K562 (cell line): ENCODE measurements at regions not wholly inside any gene's neighbourhood (a gene's known extent, or its start where the extent isn't known, plus 50 kb on each side); places are given as distances from the start of the nearest gene placed in this dataset.

Source experiments
- ATAC-seq: fragments of 200-7000 bp; cut with Tn5 transposase; 3 replicates; pipeline ENCODE4 v1.9.1; 2020; ENCODE audit warnings: moderate library complexity
- BruUV-seq: library from RNA; stranded (reverse); fragments of 400-500 nt; replicated peaks from 2 replicates; lab custom pipeline; 2021; lab: Mats Ljungman, UMichigan
- CTCF ChIA-PET: fragments of 300-600 bp; formaldehyde crosslinking; extraction: SDS; loops from one replicate; lab custom pipeline; 2021; ENCODE audit warnings: low intra/inter-chr PET ratio; lab: Yijun Ruan, JAX
- POLR2A ChIA-PET: fragments of 300-600, 350-650 bp; sonication (Branson Sonifier 250); formaldehyde crosslinking; extraction: SDS; loops from one replicate; lab custom pipeline; 2021; ENCODE audit warnings: antibody characterized with exemption, inconsistent platforms; lab: Yijun Ruan, JAX
- DNase-seq, 4 experiments: peaks; one replicate each; pipeline versions ENCODE4 v3.0.0 to v3.0.0-alpha.2; 2011 to 2018; ENCODE audit warnings: low spot score in 3 of 4, mixed read lengths in 3 of 4; ENCODE audit errors: extremely low read depth in 1 of 4
- FAIRE-seq: peaks from 2 replicates; lab custom pipeline; 2011; peaks lifted over from hg19 to GRCh38; lab: Jason Lieb, UNC
- H2AFZ ChIP-seq: 2 replicates; pipeline ENCODE4 v1.6.0; 2011; ENCODE audit warnings: low read depth, low read length, control low read depth, inconsistent platforms
- H3K27ac ChIP-seq: fragments of 200-600 bp; 3 replicates; pipeline ENCODE4 v1.8.0; 2011; ENCODE audit warnings: low read depth, mild to moderate bottlenecking, control low read depth, inconsistent platforms, low read length, moderate library complexity, mixed read lengths; ENCODE audit errors: extremely low read depth
- H3K27me3 ChIP-seq, 2 experiments: fragments of 300-600 bp in 1 of 2; 2 replicates in 1 of 2; 3 replicates in 1 of 2; pipeline versions ENCODE4 v1.6.0 to v1.8.0; 2011; ENCODE audit warnings: inconsistent platforms in 2 of 2, low read length in 2 of 2, mild to moderate bottlenecking in 1 of 2, mixed read lengths in 1 of 2, moderate library complexity in 1 of 2; ENCODE audit not compliant: control insufficient read depth in 2 of 2, insufficient read depth in 2 of 2
- H3K36me3 ChIP-seq: fragments of 300-600 bp; 3 replicates; pipeline ENCODE4 v1.8.0; 2011; ENCODE audit warnings: mild to moderate bottlenecking, low read length, inconsistent platforms; ENCODE audit not compliant: control insufficient read depth, insufficient read depth
- H3K4me1 ChIP-seq, 2 experiments: fragments of 200-600 bp in 1 of 2; replicated peaks in 1 of 2; 2 replicates in 1 of 2; 3 replicates in 1 of 2; pipeline versions ENCODE4 v1.5.1 to v1.8.0; 2011; ENCODE audit warnings: inconsistent platforms in 2 of 2, low read length in 2 of 2, mild to moderate bottlenecking in 1 of 2, mixed read lengths in 1 of 2, moderate library complexity in 1 of 2; ENCODE audit not compliant: control insufficient read depth in 2 of 2, insufficient read depth in 2 of 2
- H3K4me2 ChIP-seq: 2 replicates; pipeline ENCODE4 v1.6.1; 2011; ENCODE audit warnings: low read length, control low read depth, inconsistent platforms, mixed read lengths; ENCODE audit not compliant: insufficient read depth
- H3K4me3 ChIP-seq: fragments of 200-600 bp; sonication (generic), shearing (Covaris generic); 2 replicates; pipeline ENCODE4 v1.5.1; 2016; ENCODE audit warnings: control low read depth, inconsistent platforms
- H3K79me2 ChIP-seq: fragments of 200-600 bp; 3 replicates; pipeline ENCODE4 v1.8.0; 2011; ENCODE audit warnings: low read length, inconsistent platforms; ENCODE audit not compliant: control insufficient read depth, insufficient read depth
- H3K9ac ChIP-seq, 2 experiments: 2 replicates each; pipeline versions ENCODE4 v1.6.0 to v1.6.1; 2011; ENCODE audit warnings: low read depth in 2 of 2, low read length in 2 of 2, control low read depth in 1 of 2, inconsistent platforms in 1 of 2, mild to moderate bottlenecking in 1 of 2, mixed read lengths in 1 of 2; ENCODE audit not compliant: insufficient read depth in 1 of 2
- H3K9me1 ChIP-seq: one replicate; pipeline ENCODE4 v1.6.0; 2011; ENCODE audit warnings: inconsistent platforms, mild to moderate bottlenecking, low read length, moderate library complexity; ENCODE audit not compliant: control insufficient read depth, insufficient read depth
- H3K9me3 ChIP-seq: replicated peaks from 2 replicates; pipeline ENCODE4 v1.5.1; 2011; ENCODE audit warnings: low read depth, low read length, inconsistent platforms; ENCODE audit not compliant: control insufficient read depth, insufficient read depth
- H4K20me1 ChIP-seq: replicated peaks from 2 replicates; pipeline ENCODE4 v1.6.1; 2011; ENCODE audit warnings: low read length, inconsistent platforms, mixed read lengths; ENCODE audit not compliant: control insufficient read depth, insufficient read depth
- ARHGAP35 ChIP-seq: fragments of 450-650 bp; IDR thresholded peaks from 2 replicates; pipeline ENCODE4 v1.6.1; 2018; ENCODE audit not compliant: partially characterized antibody
- WGBS: fragments of 100-300 bp; shearing (Covaris generic); methylation state at CpG from one replicate; pipeline ENCODE4 v1.1.6; 2016; ENCODE audit warnings: low coverage, mixed read lengths; ENCODE audit not compliant: insufficient coverage; ENCODE audit errors: missing lambda C conversion rate; 5-methylcytosine and 5-hydroxymethylcytosine counted together
- in situ Hi-C: fragments of 300-500 bp; cut with MboI; formaldehyde crosslinking; loops from 4 replicates; pipeline ENCODE4 v1.15.0; 2018; ENCODE audit warnings: inconsistent platforms, mixed read lengths
- intact Hi-C: fragments of 100-400 bp; cut with micrococcal nuclease; formaldehyde crosslinking; loops from 2 replicates; pipeline ENCODE4 v1.14.2; 2022
- TF ChIP-seq, protein P1 (sequence below), 3 experiments: fragments of 200-800 bp in 1 of 3; sonication (Bioruptor generic) in 1 of 3; sonication (generic) in 1 of 3; formaldehyde crosslinking in 1 of 3; IDR thresholded peaks; 2 replicates each; pipeline versions ENCODE4 v1.6.1 to v1.8.0; 2016 to 2022; ENCODE audit warnings: mild to moderate bottlenecking in 2 of 3, missing compliant biosample characterization in 2 of 3, missing genetic modification characterization in 2 of 3, missing genetic modification reagents in 1 of 3
- TF ChIP-seq, protein P2 (sequence below): fragments of 200-800 bp; sonication (Bioruptor generic); IDR thresholded peaks from 2 replicates; pipeline ENCODE4 v1.6.1; 2017; ENCODE audit warnings: missing genetic modification characterization, missing compliant biosample characterization

DNA sequence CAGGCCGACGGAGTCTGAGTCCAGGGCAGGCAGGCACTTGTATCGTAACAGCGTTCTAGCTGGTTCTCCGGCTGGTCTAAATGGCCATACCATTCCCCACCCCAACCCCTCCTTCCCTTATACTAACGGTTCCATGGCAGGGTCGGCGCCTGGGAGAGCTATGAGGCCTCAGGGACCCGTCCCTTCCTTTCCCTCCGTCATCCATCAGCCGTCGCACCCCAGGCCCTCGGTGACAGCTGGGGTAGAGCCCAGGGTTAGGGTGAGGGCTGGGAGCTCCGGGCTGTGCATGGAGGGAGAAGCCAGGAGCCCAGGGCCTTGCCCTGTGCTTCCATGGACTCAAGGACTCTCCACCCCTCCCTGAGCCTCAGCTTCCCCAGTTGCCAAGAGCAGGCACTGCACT, 101.4 kb downstream of the RBFOX3 start:
- in situ Hi-C loops = no loop called here
- CTCF ChIA-PET = no interaction called here

More for the DNA sequence above, 101.4 kb downstream of the RBFOX3 start:
- Histone ChIP-seq H3K9ac (no peak overlapping the region), H3K79me2 (no peaks in the 10 kb centered on the region), H3K4me2 (no peak overlapping the region), H3K4me3 (no peak overlapping the region), H3K9me3 (no peaks in the 10 kb centered on the region), H2AFZ (no peak overlapping the region), H3K36me3 (no peaks in the 10 kb centered on the region), H3K27ac (no peak overlapping the region), H3K4me1 (no peaks in the 10 kb centered on the region; a peak in 2 of 5 replicates), H3K27me3 (peaks cover 11 to 83% of the 10 kb centered on the region in 2 experiments; a peak in 4 of 5 replicates), H4K20me1 (0 out of 2 replicates have a peak, but pooled peaks cover 3% of the 10 kb centered on the region), H3K9me1 (no peaks in the 10 kb centered on the region)
- POLR2A ChIA-PET = interaction anchor here (0.6 to 0.8 kb wide), 2 partner anchors 12 to 540 kb away, joined by 3 to 6 read pairs; no protein-coding TSS in a partner anchor
- ATAC-seq (no peak), DNase-seq (no peak), FAIRE-seq (no peak)
- intact Hi-C loops = no loop called here
- WGBS = 0% methylated on average over 14 of the region's 14 CpGs
- TF ChIP-seq, protein P1, sequence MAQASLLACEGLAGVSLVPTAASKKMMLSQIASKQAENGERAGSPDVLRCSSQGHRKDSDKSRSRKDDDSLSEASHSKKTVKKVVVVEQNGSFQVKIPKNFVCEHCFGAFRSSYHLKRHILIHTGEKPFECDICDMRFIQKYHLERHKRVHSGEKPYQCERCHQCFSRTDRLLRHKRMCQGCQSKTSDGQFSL (CRISPR knock-in tag; IDR thresholded peaks at IDR 0.05) = no peak
- TF ChIP-seq, protein P1 (tag; IDR thresholded peaks at IDR 0.05) = no peak
- TF ChIP-seq, protein P2, sequence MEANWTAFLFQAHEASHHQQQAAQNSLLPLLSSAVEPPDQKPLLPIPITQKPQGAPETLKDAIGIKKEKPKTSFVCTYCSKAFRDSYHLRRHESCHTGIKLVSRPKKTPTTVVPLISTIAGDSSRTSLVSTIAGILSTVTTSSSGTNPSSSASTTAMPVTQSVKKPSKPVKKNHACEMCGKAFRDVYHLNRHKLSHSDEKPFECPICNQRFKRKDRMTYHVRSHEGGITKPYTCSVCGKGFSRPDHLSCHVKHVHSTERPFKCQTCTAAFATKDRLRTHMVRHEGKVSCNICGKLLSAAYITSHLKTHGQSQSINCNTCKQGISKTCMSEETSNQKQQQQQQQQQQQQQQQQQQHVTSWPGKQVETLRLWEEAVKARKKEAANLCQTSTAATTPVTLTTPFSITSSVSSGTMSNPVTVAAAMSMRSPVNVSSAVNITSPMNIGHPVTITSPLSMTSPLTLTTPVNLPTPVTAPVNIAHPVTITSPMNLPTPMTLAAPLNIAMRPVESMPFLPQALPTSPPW = no peak
- TF ChIP-seq ARHGAP35 = no peak
- BruUV-seq = no TSS peak
